Kidney (tissue), 13 donors: ENCODE measurements at regions not wholly inside any gene's neighbourhood (a gene's known extent, or its start where the extent isn't known, plus 50 kb on each side); places are given as distances from the start of the nearest gene placed in this dataset.

Experiments used
- DNase-seq, 5 donors: peaks; one replicate each; pipeline ENCODE4 v3.0.0-alpha.2; 2013 to 2020
- FAIRE-seq: peaks from 2 replicates; lab custom pipeline; 2012; peaks lifted over from hg19 to GRCh38; lab: Jason Lieb, UNC
- H3K27ac ChIP-seq, 2 donors: one replicate each; pipeline ENCODE4 v1.7.0; 2013; ENCODE audit warnings: low read depth in 2 of 2, low read length in 2 of 2, inconsistent platforms in 1 of 2
- H3K27me3 ChIP-seq: one replicate; pipeline ENCODE4 v1.7.1; 2013; ENCODE audit warnings: low read length, inconsistent platforms; ENCODE audit not compliant: control insufficient read depth, insufficient read depth
- H3K36me3 ChIP-seq, 3 donors: one replicate each; pipeline versions ENCODE4 v1.7.0 to v1.7.1; 2013; ENCODE audit warnings: low read length in 3 of 3, control low read depth in 1 of 3, inconsistent platforms in 1 of 3; ENCODE audit not compliant: insufficient read depth in 3 of 3, control insufficient read depth in 2 of 3
- H3K4me1 ChIP-seq, 3 donors: one replicate each; pipeline versions ENCODE4 v1.7.0 to v1.7.1; 2013; ENCODE audit warnings: low read length in 3 of 3, inconsistent platforms in 1 of 3, low read depth in 1 of 3; ENCODE audit not compliant: control insufficient read depth in 2 of 3, insufficient read depth in 2 of 3
- H3K4me3 ChIP-seq, 3 donors: one replicate each; pipeline versions ENCODE4 v1.7.0 to v1.8.1; 2013; ENCODE audit warnings: low read length in 3 of 3, control low read depth in 1 of 3, inconsistent platforms in 1 of 3
- H3K9ac ChIP-seq, 3 donors: one replicate each; pipeline versions ENCODE4 v1.7.0 to v1.7.1; 2013; ENCODE audit warnings: low read length in 3 of 3, control low read depth in 1 of 3, inconsistent platforms in 1 of 3
- H3K9me3 ChIP-seq, 3 donors: one replicate each; pipeline versions ENCODE4 v1.7.0 to v1.7.1; 2013; ENCODE audit warnings: low read length in 3 of 3, control low read depth in 1 of 3, inconsistent platforms in 1 of 3; ENCODE audit not compliant: control insufficient read depth in 2 of 3, insufficient read depth in 1 of 3
- CTCF ChIP-seq: IDR thresholded peaks from 3 replicates; pipeline ENCODE4 v1.5.1; 2012; ENCODE audit warnings: mild to moderate bottlenecking, moderate library complexity, borderline replicate concordance; ENCODE audit not compliant: insufficient read depth; ENCODE audit errors: extremely low read depth
- intact Hi-C: fragments of 100-400 bp; cut with DNase I; formaldehyde crosslinking; loops from one replicate; pipeline ENCODE4 v1.11.1; 2022
- donor health status: control.
- donor health status: control.
- donor health status: control.
- donor health status: control.
- donor health status: control.
- donor health status: DM: yes; HTN: yes; CAD: no.
- donor health status: Normal renal cell carcinoma (clear cell type).

- peak in 1 of 5 donors; percentile 15 for DNase-seq
- H3K4me3 ChIP-seq: no peak overlapping the region
- intact Hi-C loops: no loop called here
- H3K4me1 ChIP-seq: no peaks in the 10 kb centered on the region
- no peaks in the 10 kb centered on the region for H3K9me3 ChIP-seq
- H3K36me3 ChIP-seq: no peaks in the 10 kb centered on the region
- no peak overlapping the region for H3K9ac ChIP-seq
- TF ChIP-seq CTCF: no peak
- no peak overlapping the region for H3K27ac ChIP-seq
- FAIRE-seq: no peak
- H3K27me3 ChIP-seq: no peaks in the 10 kb centered on the region
These were observed 171.2 kb downstream of the SP3 start for GRCh38 chr2:173793709-173794565.

- no peaks in the 10 kb centered on the region for H3K27me3 ChIP-seq
- H3K4me1 ChIP-seq: no peaks in the 10 kb centered on the region
- no peak overlapping the region for H3K4me3 ChIP-seq
- no peak overlapping the region for H3K9ac ChIP-seq
- H3K9me3 ChIP-seq: no peaks in the 10 kb centered on the region
- H3K27ac ChIP-seq: no peak overlapping the region
- TF ChIP-seq CTCF: no peak
- DNase-seq (no peak), FAIRE-seq (no peak)
- intact Hi-C loops: no loop called here
- no peaks in the 10 kb centered on the region for H3K36me3 ChIP-seq
These were observed 167.4 kb downstream of the SP3 start for GRCh38 chr2:173797586-173798263.

- no peaks in the 10 kb centered on the region for H3K27me3 ChIP-seq
- H3K4me3 ChIP-seq: no peak overlapping the region
- no peak overlapping the region for H3K9ac ChIP-seq
- H3K9me3 ChIP-seq: no peaks in the 10 kb centered on the region
- no peaks in the 10 kb centered on the region for H3K4me1 ChIP-seq
- no peak overlapping the region for H3K27ac ChIP-seq
- TF ChIP-seq CTCF: no peak
- intact Hi-C loops: no loop called here
- no peak for FAIRE-seq
- DNase-seq: no peak
- H3K36me3 ChIP-seq: no peaks in the 10 kb centered on the region
These were observed 162.7 kb downstream of the SP3 start for GRCh38 chr2:173802518-173802917.
